ENCODE measurements at regions not wholly inside any gene's neighbourhood (a gene's known extent, or its start where the extent isn't known, plus 50 kb on each side); places are given as distances from the start of the nearest gene placed in this dataset.

DNA sequence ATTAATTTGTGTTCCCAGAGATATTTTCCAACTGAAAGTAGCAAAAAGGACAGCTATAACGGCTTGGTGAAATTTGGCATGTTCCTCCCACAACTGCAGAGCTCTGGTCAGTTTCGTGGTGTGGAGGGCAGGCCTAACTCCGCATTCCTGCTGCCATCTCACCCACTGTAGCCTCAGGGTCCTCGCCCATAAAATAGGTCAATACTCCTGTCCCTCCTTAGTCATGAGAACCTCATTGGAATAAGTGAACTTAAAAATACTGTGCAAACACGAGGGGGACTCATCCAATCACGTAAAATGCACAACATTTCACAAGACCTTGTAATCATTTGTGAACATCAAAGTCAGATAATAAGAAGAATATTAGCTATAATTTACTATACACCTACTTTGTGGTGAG is 143.5 kb upstream of the NCKAP5 start:
- intact Hi-C loops (cut with DNase I) = no loop called here
- FAIRE-seq = no peak
- Histone ChIP-seq H3K4me1 (ENCODE audit: control insufficient read depth in 2 of 3, insufficient read depth in 2 of 3, low read depth in 1 of 3, low read length in 3 of 3) (no peaks in the 10 kb centered on the region), H3K9me3 (ENCODE audit: control insufficient read depth in 2 of 3, insufficient read depth in 1 of 3, low read length in 3 of 3) (peaks cover 0 to 6% (median 4%) of the 10 kb centered on the region in 3 donors), H3K27me3 (ENCODE audit: control insufficient read depth, insufficient read depth, low read length) (no peaks in the 10 kb centered on the region), H3K4me3 (ENCODE audit: low read length in 3 of 3) (no peak overlapping the region), H3K9ac (ENCODE audit: low read length in 3 of 3) (no peak overlapping the region), H3K27ac (ENCODE audit: low read depth in 2 of 2, low read length in 2 of 2) (no peak overlapping the region), H3K36me3 (ENCODE audit: control insufficient read depth in 2 of 3, insufficient read depth in 3 of 3, low read length in 3 of 3) (no peaks in the 10 kb centered on the region)
- TF ChIP-seq, protein P1, sequence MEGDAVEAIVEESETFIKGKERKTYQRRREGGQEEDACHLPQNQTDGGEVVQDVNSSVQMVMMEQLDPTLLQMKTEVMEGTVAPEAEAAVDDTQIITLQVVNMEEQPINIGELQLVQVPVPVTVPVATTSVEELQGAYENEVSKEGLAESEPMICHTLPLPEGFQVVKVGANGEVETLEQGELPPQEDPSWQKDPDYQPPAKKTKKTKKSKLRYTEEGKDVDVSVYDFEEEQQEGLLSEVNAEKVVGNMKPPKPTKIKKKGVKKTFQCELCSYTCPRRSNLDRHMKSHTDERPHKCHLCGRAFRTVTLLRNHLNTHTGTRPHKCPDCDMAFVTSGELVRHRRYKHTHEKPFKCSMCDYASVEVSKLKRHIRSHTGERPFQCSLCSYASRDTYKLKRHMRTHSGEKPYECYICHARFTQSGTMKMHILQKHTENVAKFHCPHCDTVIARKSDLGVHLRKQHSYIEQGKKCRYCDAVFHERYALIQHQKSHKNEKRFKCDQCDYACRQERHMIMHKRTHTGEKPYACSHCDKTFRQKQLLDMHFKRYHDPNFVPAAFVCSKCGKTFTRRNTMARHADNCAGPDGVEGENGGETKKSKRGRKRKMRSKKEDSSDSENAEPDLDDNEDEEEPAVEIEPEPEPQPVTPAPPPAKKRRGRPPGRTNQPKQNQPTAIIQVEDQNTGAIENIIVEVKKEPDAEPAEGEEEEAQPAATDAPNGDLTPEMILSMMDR (IDR thresholded peaks at IDR 0.05; ENCODE audit: borderline replicate concordance, extremely low read depth, insufficient read depth) = no peak
- no peak for DNase-seq

- Histone ChIP-seq H3K4me1 (ENCODE audit: control insufficient read depth in 2 of 3, insufficient read depth in 2 of 3, low read depth in 1 of 3, low read length in 3 of 3) (no peaks in the 10 kb centered on the region), H3K27me3 (ENCODE audit: control insufficient read depth, insufficient read depth, low read length) (no peaks in the 10 kb centered on the region), H3K36me3 (ENCODE audit: control insufficient read depth in 2 of 3, insufficient read depth in 3 of 3, low read length in 3 of 3) (no peaks in the 10 kb centered on the region), H3K9ac (ENCODE audit: low read length in 3 of 3) (no peak overlapping the region), H3K9me3 (ENCODE audit: control insufficient read depth in 2 of 3, insufficient read depth in 1 of 3, low read length in 3 of 3) (peaks cover 0 to 6% (median 4%) of the 10 kb centered on the region in 3 donors), H3K4me3 (ENCODE audit: low read length in 3 of 3) (no peak overlapping the region), H3K27ac (ENCODE audit: low read depth in 2 of 2, low read length in 2 of 2) (no peak overlapping the region)
- no peak for DNase-seq
- intact Hi-C loops (cut with DNase I) = no loop called here
- TF ChIP-seq, protein P1 (IDR thresholded peaks at IDR 0.05; ENCODE audit: borderline replicate concordance, extremely low read depth, insufficient read depth) = no peak
- FAIRE-seq = no peak
These were observed 144.1 kb upstream of the NCKAP5 start for GRCh38 chr2:133712369-133712768.

DNA sequence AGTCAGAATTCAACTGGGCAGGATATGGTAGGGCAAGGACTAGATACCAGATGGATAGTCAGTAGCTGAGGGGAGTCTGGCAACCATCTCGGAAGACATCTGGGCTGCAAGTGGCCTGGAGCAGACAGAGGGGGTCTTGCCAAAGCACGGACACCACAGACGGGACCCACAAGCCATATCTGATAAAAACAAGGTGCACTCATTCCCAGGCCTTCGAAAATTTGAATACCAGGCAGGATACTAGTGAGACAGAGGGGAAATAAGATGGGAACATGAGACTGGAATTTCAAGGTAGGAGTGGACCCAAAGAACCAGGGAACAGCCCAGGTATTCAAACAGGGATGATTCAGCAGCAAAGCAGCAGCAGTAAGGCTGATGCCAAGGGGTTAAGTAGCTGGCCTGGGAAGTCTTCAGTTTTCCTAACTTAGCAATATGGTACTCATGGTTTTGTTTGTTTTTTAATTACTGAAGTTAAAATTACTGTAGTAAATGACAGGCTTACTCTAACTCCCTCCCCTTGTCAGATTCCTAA is 144.9 kb upstream of the NCKAP5 start:
- intact Hi-C loops (cut with DNase I) = no loop called here
- H3K36me3 ChIP-seq (ENCODE audit: control insufficient read depth in 2 of 3, insufficient read depth in 3 of 3, low read length in 3 of 3) = no peaks in the 10 kb centered on the region
- H3K9ac ChIP-seq (ENCODE audit: low read length in 3 of 3) = no peak overlapping the region
- H3K27ac ChIP-seq (ENCODE audit: low read depth in 2 of 2, low read length in 2 of 2) = no peak overlapping the region
- DNase-seq (no peak), FAIRE-seq (no peak)
- no peak overlapping the region for H3K4me3 ChIP-seq (ENCODE audit: low read length in 3 of 3)
- TF ChIP-seq, protein P1 (IDR thresholded peaks at IDR 0.05; ENCODE audit: borderline replicate concordance, extremely low read depth, insufficient read depth) = no peak
- H3K9me3 ChIP-seq (ENCODE audit: control insufficient read depth in 2 of 3, insufficient read depth in 1 of 3, low read length in 3 of 3) = peaks cover 0 to 6% (median 4%) of the 10 kb centered on the region in 3 donors
- H3K4me1 ChIP-seq (ENCODE audit: control insufficient read depth in 2 of 3, insufficient read depth in 2 of 3, low read depth in 1 of 3, low read length in 3 of 3) = no peaks in the 10 kb centered on the region
- H3K27me3 ChIP-seq (ENCODE audit: control insufficient read depth, insufficient read depth, low read length) = no peaks in the 10 kb centered on the region

- H3K9me3 ChIP-seq (ENCODE audit: control insufficient read depth in 2 of 3, insufficient read depth in 1 of 3, low read length in 3 of 3) = no peaks in the 10 kb centered on the region
- FAIRE-seq (no peak), DNase-seq (no peak)
- no peaks in the 10 kb centered on the region for H3K27me3 ChIP-seq (ENCODE audit: control insufficient read depth, insufficient read depth, low read length)
- TF ChIP-seq, protein P1 (IDR thresholded peaks at IDR 0.05; ENCODE audit: borderline replicate concordance, extremely low read depth, insufficient read depth) = no peak
- H3K9ac ChIP-seq (ENCODE audit: low read length in 3 of 3) = no peak overlapping the region
- no peaks in the 10 kb centered on the region for H3K4me1 ChIP-seq (ENCODE audit: control insufficient read depth in 2 of 3, insufficient read depth in 2 of 3, low read depth in 1 of 3, low read length in 3 of 3)
- H3K27ac ChIP-seq (ENCODE audit: low read depth in 2 of 2, low read length in 2 of 2) = no peak overlapping the region
- no peaks in the 10 kb centered on the region for H3K36me3 ChIP-seq (ENCODE audit: control insufficient read depth in 2 of 3, insufficient read depth in 3 of 3, low read length in 3 of 3)
- H3K4me3 ChIP-seq (ENCODE audit: low read length in 3 of 3) = no peak overlapping the region
- intact Hi-C loops (cut with DNase I) = no loop called here
These were observed 147.9 kb upstream of the NCKAP5 start for GRCh38 chr2:133716166-133716565.
